B cell (primary cell): ENCODE measurements at regions not wholly inside any gene's neighbourhood (a gene's known extent, or its start where the extent isn't known, plus 50 kb on each side); places are given as distances from the start of the nearest gene placed in this dataset.

Experiments used
- ATAC-seq: fragments of 200-7000 bp; cut with Tn5 transposase; one replicate; pipeline ENCODE4 v1.10.0; 2021; ENCODE audit warnings: low read depth, mild to moderate bottlenecking, moderate number of reproducible peaks, moderate library complexity
- CTCF ChIA-PET: fragments of 350-600 bp; sonication (Branson Sonifier 250); formaldehyde crosslinking; loops from one replicate; lab custom pipeline; 2021; ENCODE audit warnings: antibody characterized with exemption, inconsistent platforms; lab: Charles Lee
- POLR2A ChIA-PET: fragments of 350-600 bp; sonication (Branson Sonifier 250); formaldehyde crosslinking; loops from one replicate; lab custom pipeline; 2021; ENCODE audit warnings: antibody characterized with exemption; lab: Charles Lee
- DNase-seq: peaks from one replicate; pipeline ENCODE4 v3.0.0; 2013
- H2AFZ ChIP-seq: 2 replicates; pipeline ENCODE4 v1.6.1; 2012; ENCODE audit warnings: mild to moderate bottlenecking, low read depth, low read length; ENCODE audit not compliant: insufficient read depth, poor library complexity, severe bottlenecking
- H3K27ac ChIP-seq, 2 donors: 1 replicate in 1 of 2; 2 replicates in 1 of 2; pipeline ENCODE4 v1.5.1; 2012 to 2013; ENCODE audit warnings: low read length in 2 of 2, mild to moderate bottlenecking in 2 of 2, moderate library complexity in 1 of 2
- H3K27me3 ChIP-seq, 4 experiments: fragments of 200-600 bp in 1 of 4; sonication (generic) in 1 of 4; replicated peaks in 1 of 4; 1 replicate in 2 of 4; 2 replicates in 2 of 4; pipeline versions ENCODE4 v1.6.1 to v1.7.0; 2013 to 2016; ENCODE audit warnings: low read length in 3 of 4, mild to moderate bottlenecking in 2 of 4, mixed read lengths in 1 of 4, moderate library complexity in 1 of 4; ENCODE audit not compliant: insufficient read depth in 4 of 4, control insufficient read depth in 3 of 4; ENCODE audit errors: control extremely low read depth in 1 of 4
- H3K36me3 ChIP-seq, 2 experiments: replicated peaks in 1 of 2; 1 replicate in 1 of 2; 2 replicates in 1 of 2; pipeline versions ENCODE4 v1.6.1 to v1.7.1; 2013; ENCODE audit warnings: low read length in 1 of 2; ENCODE audit not compliant: insufficient read depth in 2 of 2, control insufficient read depth in 1 of 2; ENCODE audit errors: control extremely low read depth in 1 of 2, extremely low read depth in 1 of 2
- H3K4me1 ChIP-seq, 2 donors: fragments of 200-600 bp in 1 of 2; sonication (generic) in 1 of 2; 1 replicate in 1 of 2; 2 replicates in 1 of 2; pipeline versions ENCODE4 v1.5.1 to v1.6.1; 2013 to 2017; ENCODE audit warnings: low read length in 2 of 2; ENCODE audit not compliant: control insufficient read depth in 2 of 2, insufficient read depth in 2 of 2
- H3K4me2 ChIP-seq: replicated peaks from 2 replicates; pipeline ENCODE3; 2012; ENCODE audit warnings: mild to moderate bottlenecking, low read depth, low read length; ENCODE audit not compliant: poor library complexity, severe bottlenecking
- H3K4me3 ChIP-seq, 5 experiments: fragments of 200-600 bp in 1 of 5; sonication (generic) in 1 of 5; 1 replicate in 3 of 5; 2 replicates in 2 of 5; pipeline versions ENCODE4 v1.5.1 to v1.7.0; 2011 to 2016; ENCODE audit warnings: low read length in 4 of 5, mild to moderate bottlenecking in 4 of 5, low read depth in 2 of 5, control low read depth in 1 of 5, moderate library complexity in 1 of 5; ENCODE audit not compliant: insufficient read depth in 1 of 5; ENCODE audit errors: control extremely low read depth in 1 of 5, extremely low read depth in 1 of 5
- H3K79me2 ChIP-seq: fragments of 200-600 bp; sonication (generic); one replicate; pipeline ENCODE4 v1.6.0; 2016; ENCODE audit warnings: low read length; ENCODE audit not compliant: control insufficient read depth, insufficient read depth
- H3K9ac ChIP-seq: fragments of 200-600 bp; sonication (generic); 2 replicates; pipeline ENCODE4 v1.6.1; 2017; ENCODE audit warnings: mild to moderate bottlenecking, low read length, moderate library complexity
- H3K9me3 ChIP-seq, 3 donors: one replicate each; pipeline versions ENCODE4 v1.6.1 to v1.7.1; 2013; ENCODE audit warnings: low read length in 2 of 3; ENCODE audit not compliant: control insufficient read depth in 2 of 3, insufficient read depth in 1 of 3; ENCODE audit errors: control extremely low read depth in 1 of 3
- H4K20me1 ChIP-seq: 2 replicates; pipeline ENCODE4 v1.6.0; 2012; ENCODE audit warnings: mild to moderate bottlenecking, low read length; ENCODE audit not compliant: insufficient read depth, control insufficient read depth, poor library complexity, severe bottlenecking
- H3K27ac Mint-ChIP-seq: one replicate; pipeline ENCODE4 v1.8.0; 2021; ENCODE audit warnings: mixed read lengths
- H3K27me3 Mint-ChIP-seq: one replicate; pipeline ENCODE4 v1.8.0; 2021; ENCODE audit warnings: mixed read lengths
- H3K4me1 Mint-ChIP-seq: one replicate; pipeline ENCODE4 v1.8.0; 2021; ENCODE audit warnings: mixed read lengths
- H3K4me3 Mint-ChIP-seq: one replicate; pipeline ENCODE4 v1.8.0; 2021; ENCODE audit warnings: mixed read lengths
- H3K9me3 Mint-ChIP-seq: one replicate; pipeline ENCODE4 v1.8.0; 2022; ENCODE audit warnings: mixed read lengths; ENCODE audit not compliant: insufficient read depth
- EZH2 ChIP-seq: IDR thresholded peaks from 2 replicates; pipeline ENCODE4 v1.6.1; 2012; ENCODE audit warnings: borderline replicate concordance, low read depth, mild to moderate bottlenecking, moderate library complexity, low read length; ENCODE audit not compliant: insufficient read depth, poor library complexity, severe bottlenecking
- WGBS: methylation state at CpG from one replicate; pipeline ENCODE4 v1.1.5; 2013; ENCODE audit warnings: missing lambda C conversion rate; ENCODE audit not compliant: insufficient coverage; 5-methylcytosine and 5-hydroxymethylcytosine counted together
- intact Hi-C: fragments of 100-400 bp; cut with micrococcal nuclease; formaldehyde crosslinking; loops from one replicate; pipeline ENCODE4 v1.10.0; 2022
- TF ChIP-seq, protein P1 (sequence below): fragments of 200-600 bp; IDR thresholded peaks from one replicate; pipeline ENCODE4 v1.8.0; 2022; ENCODE audit warnings: antibody characterized with exemption, mild to moderate bottlenecking

DNA sequence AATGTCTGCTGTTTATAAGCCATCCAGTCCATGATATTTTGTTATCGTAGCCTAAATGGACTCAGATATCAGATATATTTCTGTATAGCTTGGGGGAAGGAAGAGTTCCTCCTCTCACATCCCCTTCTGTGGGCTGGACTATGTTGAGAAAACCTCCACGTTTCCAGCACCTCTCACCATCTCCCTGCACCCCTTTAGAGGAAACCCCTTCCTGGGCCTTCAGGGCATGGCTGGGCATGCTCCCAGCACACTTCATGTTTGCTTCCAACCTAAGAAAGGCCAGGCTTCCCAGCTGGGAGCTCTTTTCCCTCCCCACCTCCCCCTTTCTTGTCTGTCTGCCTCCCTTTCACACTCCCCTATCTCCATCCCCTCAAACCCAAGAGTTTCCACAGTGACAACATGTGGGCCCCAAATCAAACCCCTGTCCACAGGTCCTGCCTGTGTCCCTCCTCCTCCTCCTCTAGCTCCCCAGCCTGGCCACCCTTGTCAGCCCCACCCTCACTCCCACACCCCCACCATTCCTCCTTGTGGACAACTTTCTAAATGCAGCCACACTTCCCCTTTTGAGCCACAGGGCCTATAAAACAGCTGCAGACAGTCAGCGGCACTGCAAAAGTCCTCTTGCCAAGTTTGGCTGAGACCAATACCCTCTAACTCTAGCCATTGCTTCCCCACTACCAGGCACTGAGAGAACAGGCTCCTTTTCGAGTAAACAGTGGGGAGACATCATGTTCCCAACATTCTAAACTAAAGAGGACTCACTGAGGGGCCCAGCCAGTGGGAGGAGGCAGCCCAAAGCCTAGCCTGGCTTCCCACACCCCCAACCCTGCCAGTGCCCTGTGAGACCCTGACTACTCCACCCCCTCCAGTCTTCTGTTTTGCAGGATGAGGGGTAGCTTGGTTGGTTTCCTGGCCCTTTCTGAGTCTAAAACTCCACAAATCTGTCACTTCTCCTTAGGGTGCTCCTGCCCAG is 120.5 kb downstream of the ZFP36L2 start:
- Mint-ChIP-seq H3K9me3 (no peaks in the 10 kb centered on the region), H3K4me3 (peak overlapping the region; percentile 78), H3K27ac (peak overlapping the region; percentile 96), H3K4me1 (peaks cover 61% of the 10 kb centered on the region), H3K27me3 (no peaks in the 10 kb centered on the region)
- H3K27me3 ChIP-seq: no peaks in the 10 kb centered on the region
- peak overlapping the region; percentile 14 for H3K9ac ChIP-seq
- ChIA-PET CTCF (interaction anchor here (0.7 to 3.3 kb wide), 20 partner anchors 9 to 378 kb away, joined by 3 to 27 read pairs (median 4); no protein-coding TSS in a partner anchor), POLR2A (interaction anchor here (0.6 to 1.5 kb wide), 8 partner anchors 19 to 378 kb away, joined by 3 to 6 read pairs (median 4); no protein-coding TSS in a partner anchor)
- DNase-seq: peak; percentile 78
- H3K4me1 ChIP-seq: peaks cover 58 to 74% of the 10 kb centered on the region in 2 donors
- H3K27ac ChIP-seq: peak overlapping the region; percentile 80 to 88
- no peaks in the 10 kb centered on the region for H4K20me1 ChIP-seq
- peak overlapping the region; percentile 69 for H3K4me2 ChIP-seq
- intact Hi-C loops: loop anchor here (1.0 to 10.0 kb wide), 5 partner anchors 69 to 376 kb away; no protein-coding TSS in a partner anchor
- TF ChIP-seq, protein P1, sequence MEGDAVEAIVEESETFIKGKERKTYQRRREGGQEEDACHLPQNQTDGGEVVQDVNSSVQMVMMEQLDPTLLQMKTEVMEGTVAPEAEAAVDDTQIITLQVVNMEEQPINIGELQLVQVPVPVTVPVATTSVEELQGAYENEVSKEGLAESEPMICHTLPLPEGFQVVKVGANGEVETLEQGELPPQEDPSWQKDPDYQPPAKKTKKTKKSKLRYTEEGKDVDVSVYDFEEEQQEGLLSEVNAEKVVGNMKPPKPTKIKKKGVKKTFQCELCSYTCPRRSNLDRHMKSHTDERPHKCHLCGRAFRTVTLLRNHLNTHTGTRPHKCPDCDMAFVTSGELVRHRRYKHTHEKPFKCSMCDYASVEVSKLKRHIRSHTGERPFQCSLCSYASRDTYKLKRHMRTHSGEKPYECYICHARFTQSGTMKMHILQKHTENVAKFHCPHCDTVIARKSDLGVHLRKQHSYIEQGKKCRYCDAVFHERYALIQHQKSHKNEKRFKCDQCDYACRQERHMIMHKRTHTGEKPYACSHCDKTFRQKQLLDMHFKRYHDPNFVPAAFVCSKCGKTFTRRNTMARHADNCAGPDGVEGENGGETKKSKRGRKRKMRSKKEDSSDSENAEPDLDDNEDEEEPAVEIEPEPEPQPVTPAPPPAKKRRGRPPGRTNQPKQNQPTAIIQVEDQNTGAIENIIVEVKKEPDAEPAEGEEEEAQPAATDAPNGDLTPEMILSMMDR: peak; percentile 61
- no peak for TF ChIP-seq EZH2
- H3K9me3 ChIP-seq: peaks cover 0 to 2% (median 0%) of the 10 kb centered on the region in 3 donors
- H3K4me3 ChIP-seq: no peak overlapping the region
- H2AFZ ChIP-seq: no peak overlapping the region
- no peaks in the 10 kb centered on the region for H3K36me3 ChIP-seq
- no peaks in the 10 kb centered on the region for H3K79me2 ChIP-seq
- 7% methylated on average over 3 of the region's 4 CpGs for WGBS
- peak; percentile 65 for ATAC-seq

GRCh38 chr2:43104763-43105162 is 121.6 kb downstream of the ZFP36L2 start:
- Histone ChIP-seq H4K20me1 (no peaks in the 10 kb centered on the region), H3K36me3 (no peaks in the 10 kb centered on the region), H3K9me3 (peaks cover 0 to 2% (median 0%) of the 10 kb centered on the region in 3 donors), H3K4me2 (peak overlapping the region; percentile 69), H2AFZ (no peak overlapping the region), H3K27ac (peak overlapping the region in 1 of 2 donors; percentile 88), H3K27me3 (no peaks in the 10 kb centered on the region), H3K79me2 (no peaks in the 10 kb centered on the region), H3K9ac (no peak overlapping the region), H3K4me1 (peaks cover 54 to 69% of the 10 kb centered on the region in 2 donors), H3K4me3 (no peak overlapping the region)
- no peak for DNase-seq
- no peaks in the 10 kb centered on the region for H3K9me3 Mint-ChIP-seq
- 100% methylated on average over 1 of the region's 2 CpGs for WGBS
- H3K27me3 Mint-ChIP-seq: no peaks in the 10 kb centered on the region
- ATAC-seq: no peak
- H3K4me3 Mint-ChIP-seq: no peak overlapping the region
- H3K4me1 Mint-ChIP-seq: peaks cover 55% of the 10 kb centered on the region
- TF ChIP-seq EZH2: no peak
- TF ChIP-seq, protein P1: no peak
- peak overlapping the region; percentile 20 for H3K27ac Mint-ChIP-seq
- ChIA-PET CTCF (interaction anchor here (0.8 to 3.3 kb wide), 8 partner anchors 8 to 157 kb away, joined by 3 to 27 read pairs (median 4); no protein-coding TSS in a partner anchor), POLR2A (no interaction called here)
- intact Hi-C loops: loop anchor here (5.0 to 10.0 kb wide), 2 partner anchors 80 to 378 kb away; no protein-coding TSS in a partner anchor
